ENCODE measurements at regions not wholly inside any gene's neighbourhood (a gene's known extent, or its start where the extent isn't known, plus 50 kb on each side); places are given as distances from the start of the nearest gene placed in this dataset.
"Not testable (repeated sequence)": the region's sequence is repeated elsewhere in the genome, so short reads cannot be mapped to it uniquely, and the experiment has no call there.

DNA sequence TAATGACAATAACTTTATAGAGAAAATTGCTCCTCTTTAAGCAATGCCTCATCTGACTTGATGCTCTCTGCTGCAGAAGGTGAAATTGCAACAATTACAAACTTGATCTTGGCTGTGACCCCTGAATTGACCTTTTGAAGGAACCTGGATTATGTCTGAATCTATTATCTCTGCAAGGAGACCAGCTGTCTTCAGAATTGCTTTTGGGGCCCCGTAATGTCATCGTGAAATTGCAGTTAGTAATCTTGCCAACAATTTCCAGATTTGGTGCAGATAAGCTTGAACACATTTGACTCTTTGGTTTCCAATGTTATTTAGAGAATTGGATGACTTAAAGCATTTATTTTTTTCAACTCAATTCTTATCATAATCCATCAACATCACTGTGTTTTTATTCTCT, 520.6 kb downstream of the CCSER2 start:
- no peak for DNase-seq (ENCODE audit: low read depth in 2 of 2)

DNA sequence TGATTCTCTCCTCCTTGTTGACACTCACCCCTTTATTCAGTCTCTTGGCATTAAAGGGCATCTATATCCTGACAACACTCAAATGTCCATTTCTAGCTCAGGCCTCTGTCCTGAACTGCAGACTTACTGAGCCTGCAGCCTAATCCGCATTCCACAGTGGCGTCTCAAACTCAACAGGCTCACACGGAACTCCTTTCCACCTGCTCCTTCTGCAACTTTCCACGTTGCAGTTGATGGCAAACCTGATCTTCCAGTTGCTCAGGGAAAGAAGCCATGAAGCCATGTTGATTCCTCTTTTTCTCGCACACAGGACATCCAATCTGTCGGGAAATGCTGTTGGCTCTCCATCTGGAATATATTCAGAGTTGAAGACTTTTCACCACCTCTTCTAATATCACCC, 522.4 kb downstream of the CCSER2 start:
- DNase-seq (ENCODE audit: low read depth in 2 of 2), result no peak

DNA sequence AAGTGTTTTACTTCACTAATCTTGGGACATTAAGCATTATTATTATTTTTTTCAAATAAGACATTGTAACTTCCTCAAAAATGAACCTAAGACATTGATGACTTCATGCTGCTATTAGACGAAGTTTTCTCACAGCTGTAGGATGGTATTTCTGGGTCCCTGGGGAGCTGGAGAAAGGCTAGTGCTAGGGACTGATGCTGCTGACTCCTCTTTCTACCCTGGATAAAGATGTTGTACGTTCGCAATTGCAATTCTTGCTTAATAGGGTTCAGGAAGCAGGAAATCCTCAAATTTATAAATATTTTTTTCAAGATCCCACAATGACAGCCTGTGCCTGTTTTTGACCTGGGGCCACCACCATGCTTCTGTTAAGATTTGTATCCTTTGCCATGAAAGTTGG, 526.0 kb downstream of the CCSER2 start:
- DNase-seq (ENCODE audit: low read depth in 2 of 2), result no peak

DNA sequence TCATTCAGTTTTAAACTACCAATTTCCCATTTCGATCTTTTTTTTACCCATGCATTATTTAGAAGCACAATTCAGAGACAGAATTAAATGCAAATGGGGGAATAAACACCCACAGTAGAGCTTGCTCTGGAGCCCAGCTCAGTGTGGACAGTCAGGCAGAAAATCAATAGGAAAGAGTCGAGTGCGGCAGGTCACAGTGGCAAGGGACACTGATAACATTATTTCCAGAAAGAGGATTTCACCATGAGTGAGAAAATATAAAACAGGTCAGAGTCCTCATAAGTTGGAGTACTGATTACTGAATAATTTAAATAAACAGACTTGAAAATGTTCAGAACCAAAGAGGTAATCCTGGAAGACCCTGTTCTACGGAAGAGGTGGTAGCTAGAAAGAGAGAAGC, 532.5 kb downstream of the CCSER2 start:
- no peak for DNase-seq (ENCODE audit: low read depth in 2 of 2)

DNA sequence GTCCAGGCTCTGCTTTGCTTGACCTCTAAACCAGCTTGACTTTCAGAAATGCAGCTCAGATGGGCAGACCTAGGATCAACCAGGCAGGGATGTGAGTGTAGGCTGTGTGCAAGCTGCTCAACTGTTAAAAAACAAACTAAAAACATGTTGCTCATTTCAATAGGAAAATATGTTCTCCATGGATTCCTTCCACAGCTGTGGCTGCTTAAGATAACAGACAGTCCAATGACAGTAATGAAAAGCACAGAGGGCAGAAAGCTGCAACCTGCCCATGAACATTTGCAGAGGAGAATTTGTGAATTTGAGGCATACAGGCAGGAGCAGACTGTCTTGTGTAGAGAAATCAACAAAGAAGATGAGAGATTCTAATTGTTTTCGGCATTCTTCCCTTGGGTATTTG, 534.2 kb downstream of the CCSER2 start:
- no peak for DNase-seq (ENCODE audit: low read depth in 2 of 2)

DNA sequence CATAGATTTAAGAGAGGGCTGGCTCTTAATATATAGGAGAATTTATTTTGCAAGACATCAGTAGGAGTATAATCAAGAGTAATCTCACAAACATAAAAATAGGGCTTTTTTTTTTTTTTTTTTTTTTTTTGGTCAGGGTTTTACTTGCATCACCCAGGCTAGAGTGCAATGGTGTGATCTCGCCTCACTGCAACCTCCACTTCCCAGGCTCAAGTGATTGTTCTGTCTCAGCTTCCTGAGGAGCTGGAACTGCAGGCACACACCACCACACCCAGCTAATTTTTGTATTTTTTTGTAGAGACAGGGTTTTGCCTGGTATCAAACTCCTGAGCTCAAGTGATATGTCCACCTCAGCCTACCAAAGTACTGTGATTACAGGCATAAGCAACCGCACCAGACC, 535.3 kb downstream of the CCSER2 start:
- no peak for DNase-seq (ENCODE audit: low read depth in 2 of 2)

DNA sequence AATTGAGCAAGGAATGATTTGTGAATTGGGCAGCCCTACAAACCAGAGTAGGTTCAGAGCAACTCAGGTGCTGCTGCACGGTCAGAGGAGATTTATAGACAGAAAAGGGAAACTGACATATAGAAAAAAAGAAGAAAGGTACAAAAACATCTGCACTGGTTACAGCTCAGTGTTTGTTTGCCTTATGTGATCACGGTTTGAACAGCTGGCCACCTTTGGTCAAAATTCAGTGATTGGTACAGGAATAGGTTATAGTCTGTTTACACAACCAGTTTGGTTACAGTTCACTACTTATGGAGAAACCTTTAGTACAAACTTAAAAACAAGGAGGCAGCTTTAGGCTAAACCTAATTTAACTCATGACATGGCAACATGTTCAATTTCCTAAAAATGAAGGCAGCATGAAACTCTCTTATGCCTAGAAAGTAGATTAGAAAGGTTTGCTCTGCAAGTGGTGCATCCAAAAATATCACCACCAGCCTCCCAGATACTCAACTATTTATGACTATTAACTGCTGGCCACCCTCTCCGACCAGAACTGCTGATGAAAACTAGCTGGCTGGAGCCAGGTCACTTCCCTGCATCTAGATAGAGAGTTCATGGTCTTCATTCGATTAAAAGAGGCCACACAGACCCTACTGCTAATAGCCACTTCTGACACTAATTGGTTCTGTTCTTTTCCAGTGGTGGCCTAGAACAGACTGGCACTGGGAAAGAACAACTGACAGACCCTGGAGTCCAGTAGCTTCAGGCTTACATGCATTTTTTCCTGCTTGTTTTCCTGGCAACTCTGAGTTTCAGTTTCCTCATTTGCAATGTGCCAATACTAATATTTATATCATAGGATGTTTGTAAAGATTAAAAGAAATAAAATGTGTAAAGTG, 548.0 kb downstream of the CCSER2 start:
- DNase-seq (ENCODE audit: low read depth in 2 of 2), result no peak

DNA sequence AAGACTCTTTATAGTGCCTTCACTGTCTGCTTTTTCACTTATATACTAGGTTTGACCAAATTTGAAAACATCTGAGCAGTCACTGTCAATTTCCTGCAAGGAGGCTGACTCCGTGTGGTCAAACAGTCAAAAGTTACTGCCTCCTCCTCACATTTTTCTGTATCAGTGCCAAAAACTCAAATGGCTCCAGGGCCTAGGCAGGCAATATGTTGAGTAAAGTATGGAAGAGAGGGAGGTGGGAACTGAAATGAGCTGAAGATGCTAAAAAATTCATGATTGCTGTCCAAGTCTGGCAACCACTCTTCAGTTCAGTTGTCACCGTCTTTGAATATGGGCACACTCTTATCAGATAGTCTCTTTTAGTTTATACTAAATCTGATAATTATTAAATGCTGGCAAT, 551.6 kb downstream of the CCSER2 start:
- no peak for DNase-seq (ENCODE audit: low read depth in 2 of 2)

DNA sequence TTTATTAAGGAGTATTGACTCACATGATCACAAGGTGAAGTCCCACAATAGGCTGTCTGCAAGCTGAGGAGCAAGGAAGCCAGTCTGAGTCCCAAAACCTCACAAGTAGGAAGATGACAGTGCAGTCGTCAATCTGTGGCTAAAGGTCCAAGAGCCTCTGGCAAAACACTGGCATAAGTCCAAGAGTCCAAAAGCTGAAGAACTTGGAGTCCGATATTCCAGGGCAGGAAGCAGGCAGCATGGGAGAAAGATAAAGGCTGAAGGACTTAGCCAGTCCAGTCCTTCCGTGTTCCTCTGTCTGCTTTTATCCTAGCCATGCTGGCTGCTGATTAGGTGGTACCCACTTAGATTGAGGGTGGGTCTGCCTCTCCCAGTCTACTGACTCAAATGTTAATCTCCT, 553.3 kb downstream of the CCSER2 start:
- DNase-seq (ENCODE audit: low read depth in 2 of 2), result not testable (repeated sequence)

DNA sequence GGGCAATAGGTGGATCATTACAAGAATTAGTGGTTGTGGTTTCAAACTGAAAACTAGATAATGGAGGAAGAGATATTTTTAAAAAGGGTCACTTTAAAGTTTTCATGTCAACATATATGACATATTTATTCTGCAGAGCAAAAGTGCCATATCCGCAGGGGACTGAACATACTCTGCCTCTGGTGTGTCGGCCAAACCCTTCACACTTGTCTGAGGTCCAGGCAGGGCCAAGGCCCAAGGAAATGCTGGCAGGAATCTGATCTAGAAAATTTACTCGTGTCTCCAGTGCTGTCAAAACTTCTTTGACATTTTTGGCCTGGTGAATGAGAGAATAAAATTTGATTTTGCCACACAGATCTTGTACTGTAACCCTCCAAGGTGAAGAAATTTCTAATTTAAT, 562.3 kb downstream of the CCSER2 start:
- DNase-seq (ENCODE audit: low read depth in 2 of 2), result no peak

DNA sequence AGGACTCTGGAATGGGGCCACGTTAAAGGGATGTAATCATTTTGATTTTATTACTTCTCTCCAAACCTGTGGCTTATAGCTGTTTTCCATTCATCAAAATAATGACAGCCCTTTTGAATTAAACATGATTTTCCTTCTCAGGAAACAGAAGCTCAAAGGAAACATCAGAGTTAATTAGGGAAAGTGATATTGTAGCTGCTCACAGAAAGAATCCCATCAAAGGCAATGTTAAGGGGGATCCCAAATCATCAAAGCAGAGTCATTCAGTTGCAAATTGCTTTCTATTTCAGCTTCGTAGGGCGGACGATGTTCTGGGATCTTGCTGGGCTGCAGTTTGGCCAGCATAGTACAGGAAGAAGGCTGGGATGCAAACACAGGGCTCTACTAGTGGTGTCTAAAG, 563.2 kb downstream of the CCSER2 start:
- no peak for DNase-seq (ENCODE audit: low read depth in 2 of 2)

DNA sequence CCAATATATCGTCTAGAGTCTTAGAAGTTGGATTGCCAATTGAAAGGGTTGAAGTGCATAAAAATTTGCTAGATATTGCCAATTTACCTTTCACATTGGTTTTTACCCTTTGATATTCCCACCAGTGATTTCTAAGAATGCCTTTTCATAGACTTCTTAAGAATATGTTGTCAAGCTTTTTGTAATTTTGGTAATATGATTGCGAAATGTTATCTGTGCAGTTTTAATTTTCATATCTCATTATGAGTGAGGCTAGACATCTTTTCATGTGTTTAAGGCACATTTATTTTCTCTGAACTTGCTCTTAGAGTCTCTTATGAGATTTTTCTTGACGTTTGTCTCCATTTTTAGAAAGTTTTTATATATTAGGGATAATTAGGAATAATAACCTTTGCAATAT, 567.2 kb downstream of the CCSER2 start:
- no peak for DNase-seq (ENCODE audit: low read depth in 2 of 2)

DNA sequence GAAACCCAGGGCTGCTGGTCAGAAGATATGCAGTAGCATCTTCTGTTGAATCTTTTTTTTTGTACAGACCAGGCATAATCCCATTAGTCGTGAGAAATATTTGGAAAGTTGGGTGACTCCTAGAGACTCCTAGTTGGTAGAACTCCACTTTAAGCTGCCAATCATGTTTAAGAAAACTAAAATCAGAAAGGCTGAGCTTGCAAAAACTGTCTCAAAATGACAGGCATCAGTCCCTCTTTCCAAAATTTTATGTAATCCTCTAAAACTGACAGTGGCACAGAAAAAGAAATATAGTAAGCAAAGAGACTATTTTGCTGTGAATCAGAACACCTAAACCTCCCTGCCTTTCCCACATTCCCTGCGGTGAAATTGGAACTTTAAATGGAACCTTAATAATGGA, 568.5 kb downstream of the CCSER2 start:
- DNase-seq (ENCODE audit: low read depth in 2 of 2), result no peak

DNA sequence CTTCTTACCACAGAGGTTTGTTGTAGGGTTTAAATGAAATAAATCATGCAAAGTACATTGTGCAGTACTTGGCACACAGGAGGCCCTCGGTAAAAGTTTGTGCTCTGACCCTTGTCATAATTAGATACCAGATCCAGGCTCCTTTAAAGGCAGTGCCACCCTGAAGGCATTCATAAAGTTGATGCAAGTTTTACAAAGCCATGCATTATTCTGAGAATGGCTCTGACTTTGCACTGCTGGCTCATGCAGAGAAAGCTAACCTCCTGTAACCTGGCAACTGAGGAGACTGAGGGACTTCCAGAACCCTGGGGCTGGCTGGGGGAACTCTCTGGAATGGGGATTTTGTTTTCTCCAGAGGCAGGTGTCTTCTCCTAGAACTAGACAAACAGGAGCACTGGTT, 570.9 kb downstream of the CCSER2 start:
- DNase-seq (ENCODE audit: low read depth in 2 of 2), result no peak

DNA sequence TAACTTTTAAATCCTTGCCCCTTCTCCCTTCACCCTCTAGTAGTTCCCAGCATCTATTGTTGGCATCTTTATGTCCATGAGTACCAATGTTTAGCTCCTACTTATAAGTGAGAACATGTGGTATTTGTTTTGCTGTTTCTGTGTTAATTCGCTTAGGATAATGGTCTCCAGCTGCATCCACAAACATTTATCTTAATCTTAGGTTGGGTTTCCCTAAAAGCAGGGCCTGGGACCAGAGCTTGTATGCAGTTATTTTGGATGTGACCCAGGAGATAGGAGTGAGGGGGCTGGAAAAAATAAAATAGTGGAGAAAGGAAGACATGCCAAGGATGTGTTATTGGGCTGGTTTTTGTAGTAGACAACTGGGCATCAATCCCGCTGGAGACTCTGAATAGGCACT, 571.8 kb downstream of the CCSER2 start:
- DNase-seq (ENCODE audit: low read depth in 2 of 2), result no peak

DNA sequence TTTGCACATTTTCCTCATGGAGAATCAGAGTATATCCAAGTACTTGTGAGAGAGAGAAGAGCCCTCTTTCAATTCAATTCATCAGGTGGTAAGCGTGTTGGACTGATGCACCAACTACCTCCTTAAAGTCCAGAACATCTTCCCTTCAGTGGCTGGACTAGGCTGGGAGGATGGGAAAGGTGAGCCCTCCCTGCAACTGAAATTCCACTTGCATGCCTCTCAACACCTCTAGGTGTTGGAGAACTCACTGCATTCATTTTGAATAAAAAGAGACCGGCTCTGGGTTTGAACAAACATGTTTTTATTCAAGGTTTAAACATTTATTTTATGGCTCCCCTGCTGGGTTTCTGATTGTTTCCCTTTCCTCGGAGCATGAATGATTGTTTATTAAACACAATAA, 573.5 kb downstream of the CCSER2 start:
- DNase-seq (ENCODE audit: low read depth in 2 of 2), result no peak

DNA sequence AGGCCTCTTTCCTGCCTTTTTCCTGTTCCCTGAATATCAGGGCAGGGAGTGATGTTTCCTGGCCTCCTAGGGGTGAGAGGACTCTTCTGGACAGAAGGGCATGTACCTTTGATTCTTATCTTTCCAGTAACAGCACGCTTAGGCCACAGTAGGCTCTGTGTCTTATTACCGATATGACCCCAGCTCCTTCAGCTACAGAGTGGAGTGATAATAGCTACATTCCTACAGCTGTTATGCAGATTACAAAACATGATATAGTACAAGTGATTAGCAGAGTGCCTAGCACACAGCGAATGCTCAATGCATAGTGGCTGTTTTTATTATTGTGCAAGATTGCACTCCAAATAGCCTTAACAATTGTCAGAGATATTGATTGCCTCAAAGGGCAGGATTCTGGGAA, 574.2 kb downstream of the CCSER2 start:
- DNase-seq (ENCODE audit: low read depth in 2 of 2), result no peak

DNA sequence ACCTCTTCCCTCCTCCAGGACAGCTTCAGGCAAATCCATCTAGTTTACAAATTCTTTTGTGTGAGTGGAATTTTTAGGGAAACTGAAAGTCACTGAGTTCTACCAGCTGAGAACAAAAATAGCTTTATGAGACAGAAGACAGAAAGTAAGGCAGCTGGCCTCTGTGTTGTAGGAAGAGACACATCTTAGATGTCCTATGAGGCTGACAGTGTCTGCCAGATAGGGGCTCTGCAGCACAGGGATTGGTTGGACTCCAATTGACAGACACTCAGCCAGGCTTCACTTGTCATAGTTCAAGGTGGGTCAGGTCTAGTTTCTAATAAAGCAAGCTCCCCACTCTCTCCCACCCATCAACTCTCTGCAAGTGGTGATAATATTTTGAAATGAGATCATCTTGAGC, 574.9 kb downstream of the CCSER2 start:
- DNase-seq (ENCODE audit: low read depth in 2 of 2), result no peak

DNA sequence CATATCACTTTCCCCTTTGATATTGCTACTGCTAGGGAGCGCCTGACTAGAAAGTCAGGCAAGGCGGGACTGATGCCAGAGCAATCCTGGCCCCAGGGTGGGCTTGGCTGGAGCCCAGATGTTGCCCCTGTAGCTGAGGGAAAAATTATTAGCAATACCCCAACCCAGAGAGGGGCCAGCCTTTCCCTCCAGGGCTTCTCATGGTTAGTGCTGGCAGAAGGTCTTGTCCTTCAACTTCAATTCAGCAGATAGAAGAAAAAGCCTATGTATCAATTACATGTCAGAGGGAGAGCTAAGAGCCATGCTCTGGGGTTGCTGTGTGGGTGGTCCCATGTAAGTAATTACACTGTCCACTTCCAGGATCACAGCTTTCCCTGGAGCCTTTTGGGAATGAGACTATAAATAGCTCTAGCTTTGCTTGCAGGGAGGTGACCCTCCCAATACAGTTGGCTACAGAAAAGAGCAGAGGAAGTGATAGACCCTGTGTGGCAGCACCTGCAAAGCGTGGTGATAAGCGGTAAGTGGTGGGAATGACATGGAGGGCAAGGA, 579.1 kb downstream of the CCSER2 start:
- DNase-seq (ENCODE audit: low read depth in 2 of 2), result no peak

DNA sequence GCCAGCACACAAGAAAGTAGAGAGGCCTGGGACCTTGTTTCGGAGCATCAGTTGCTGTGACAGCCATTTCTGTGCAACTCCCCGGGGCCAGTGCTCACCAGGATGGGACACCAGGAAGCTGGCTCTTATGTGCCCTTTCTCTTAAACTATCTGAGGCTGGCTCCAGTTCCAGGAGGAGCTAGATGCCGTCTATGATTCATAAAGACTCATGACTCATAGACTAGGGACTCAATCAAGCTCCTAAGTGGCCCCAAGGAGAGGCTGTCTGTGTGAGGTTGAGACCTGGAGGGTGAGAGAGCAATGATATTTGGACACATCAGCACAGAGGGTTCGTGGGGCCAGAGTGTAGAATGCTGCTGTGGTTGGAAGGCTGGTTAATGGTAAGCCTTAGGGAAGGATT, 580.1 kb downstream of the CCSER2 start:
- DNase-seq (ENCODE audit: low read depth in 2 of 2), result no peak

DNA sequence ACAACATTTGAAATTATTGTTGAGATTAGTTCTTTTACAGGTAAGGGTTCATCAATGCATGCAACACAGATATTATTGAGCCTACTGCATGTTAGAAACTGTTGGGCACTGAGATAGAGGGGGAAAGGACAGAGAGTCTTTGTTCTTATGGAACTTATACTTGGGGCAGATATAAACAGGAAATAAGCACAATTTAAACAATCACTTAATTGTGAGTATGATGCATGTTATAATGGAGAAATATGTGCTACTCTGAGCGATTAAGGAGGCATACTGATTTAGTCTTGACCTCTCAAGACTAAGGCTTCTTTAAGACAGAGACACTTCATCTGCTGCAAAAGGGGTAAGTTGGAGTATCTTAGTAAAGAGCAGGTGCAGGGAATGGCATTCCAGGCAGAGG, 593.3 kb downstream of the CCSER2 start:
- DNase-seq (ENCODE audit: low read depth in 2 of 2), result no peak

DNA sequence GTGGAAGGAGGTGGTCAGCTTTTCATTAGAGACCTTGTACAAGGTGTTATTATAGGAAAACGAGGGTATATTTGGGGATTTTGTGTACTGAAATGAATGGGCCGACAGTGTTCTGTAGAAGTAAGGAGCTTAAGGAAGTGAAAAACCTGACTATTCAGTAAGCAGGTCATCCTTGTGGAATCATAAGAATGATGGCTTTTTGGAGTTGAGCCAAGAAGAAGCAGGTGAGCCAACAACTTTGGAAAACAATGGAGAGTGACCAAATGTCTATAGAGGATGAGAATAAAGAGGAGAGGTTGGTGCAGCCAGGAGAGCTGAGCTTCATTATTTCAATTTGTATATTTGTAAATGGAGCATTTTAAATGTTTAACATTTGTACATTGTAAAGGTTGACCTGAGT, 595.7 kb downstream of the CCSER2 start:
- no peak for DNase-seq (ENCODE audit: low read depth in 2 of 2)

DNA sequence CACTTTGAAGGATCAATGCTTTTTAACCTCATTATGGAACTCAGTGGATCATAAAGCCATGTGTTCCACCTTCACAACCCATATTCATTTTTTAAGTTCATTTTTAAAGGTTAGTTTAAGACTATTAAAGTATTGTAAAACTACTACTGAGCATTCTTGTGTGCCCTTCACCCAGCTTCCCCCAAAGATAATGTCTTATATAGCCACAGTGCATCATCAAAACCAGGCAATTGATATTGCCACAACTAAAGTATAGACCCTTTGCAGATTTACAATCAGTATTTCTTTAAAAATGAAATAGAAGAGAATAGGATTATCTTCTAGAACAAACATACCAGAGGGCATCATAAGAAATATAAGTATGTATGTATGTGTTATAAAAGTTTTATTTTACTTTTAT, 597.1 kb downstream of the CCSER2 start:
- DNase-seq (ENCODE audit: low read depth in 2 of 2), result no peak

DNA sequence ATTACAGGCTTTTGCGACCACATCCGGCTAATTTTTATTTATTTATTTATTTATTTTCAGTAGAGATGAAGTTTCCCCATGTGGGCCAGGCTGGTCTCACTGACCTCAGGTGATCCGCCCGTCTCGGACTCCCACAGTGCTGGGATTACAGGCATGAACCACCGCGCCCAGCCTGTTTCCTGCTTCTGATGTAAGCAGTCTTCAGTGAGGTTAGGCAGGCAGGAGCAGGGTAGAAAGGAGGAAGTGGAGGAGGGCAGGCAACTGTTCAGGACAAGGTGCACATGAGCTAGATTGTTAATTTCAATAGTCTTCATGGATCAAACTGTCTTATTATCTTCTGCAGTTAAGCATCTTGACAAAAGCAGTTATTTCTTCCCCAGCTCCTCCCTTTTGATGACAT, 605.0 kb downstream of the CCSER2 start:
- DNase-seq (ENCODE audit: low read depth in 2 of 2), result no peak

Data from stimulated activated CD8-positive, alpha-beta memory T cell treated with anti-CD3 and anti-CD28 coated beads, Interleukin-2, amount 100 ng/mL, for 48 hours (primary cell).